HG03039 (cell line): ENCODE measurements at regions not wholly inside any gene's neighbourhood (a gene's known extent, or its start where the extent isn't known, plus 50 kb on each side); places are given as distances from the start of the nearest gene placed in this dataset.

Experiments
- ATAC-seq: cut with Tn5 transposase; IDR thresholded peaks from one replicate; pipeline ENCODE4 v1.9.1; 2021; ENCODE audit warnings: mild to moderate bottlenecking, moderate library complexity; ENCODE audit not compliant: unreplicated experiment

GRCh38 chr20:50297498-50298376, 107.1 kb downstream of the CEBPB start:
- ATAC-seq: no peak

GRCh38 chr20:50298554-50299324, 108.1 kb downstream of the CEBPB start:
- no peak for ATAC-seq

GRCh38 chr20:50299325-50299629, 108.6 kb downstream of the CEBPB start:
- no peak for ATAC-seq

GRCh38 chr20:50301165-50301564, 110.5 kb downstream of the CEBPB start:
- ATAC-seq: no peak

- ATAC-seq: no peak
Observed at GRCh38 chr20:50301712-50302111, 111.1 kb downstream of the CEBPB start.

- ATAC-seq: no peak
Observed at GRCh38 chr20:50302341-50303057, 111.9 kb downstream of the CEBPB start.

- no peak for ATAC-seq
Observed at GRCh38 chr20:50303573-50304500, 113.2 kb downstream of the CEBPB start.

GRCh38 chr20:50304501-50304856, 113.8 kb downstream of the CEBPB start:
- ATAC-seq: no peak

- ATAC-seq: no peak
Observed at GRCh38 chr20:50304923-50305635, 114.4 kb downstream of the CEBPB start.

- ATAC-seq: no peak
Observed at GRCh38 chr20:50305636-50306477, 115.2 kb downstream of the CEBPB start.

- no peak for ATAC-seq
Observed at GRCh38 chr20:50306478-50307423, 116.1 kb downstream of the CEBPB start.

- no peak for ATAC-seq
Observed at GRCh38 chr20:50308166-50308512, 117.5 kb downstream of the CEBPB start.

GRCh38 chr20:50308513-50309279, 118.1 kb downstream of the CEBPB start:
- ATAC-seq: no peak

- no peak for ATAC-seq
Observed at GRCh38 chr20:50309280-50309763, 118.7 kb downstream of the CEBPB start.

GRCh38 chr20:50309764-50310672, 119.4 kb downstream of the CEBPB start:
- ATAC-seq: no peak

- ATAC-seq: no peak
Observed at GRCh38 chr20:50310673-50311051, 120.0 kb downstream of the CEBPB start.
